NOMO-1 treated with DMSO at 0.1 percent for 48 hours (cell line): ENCODE measurements at regions not wholly inside any gene's neighbourhood (a gene's known extent, or its start where the extent isn't known, plus 50 kb on each side); places are given as distances from the start of the nearest gene placed in this dataset.

Experiments
- DNase-seq: peaks from one replicate; lab custom pipeline; 2025; ENCODE audit not compliant: unreplicated experiment; lab: John Stamatoyannopoulos, UW

- no peak for DNase-seq
These were observed 54.6 kb upstream of the DEPDC1 start for GRCh38 chr1:68551459-68551858.

GRCh38 chr1:68558321-68559026 is 61.6 kb upstream of the DEPDC1 start:
- no peak for DNase-seq

- no peak for DNase-seq
These were observed 69.0 kb upstream of the DEPDC1 start for GRCh38 chr1:68565923-68566322.

- DNase-seq = no peak
These were observed 74.0 kb upstream of the DEPDC1 start for GRCh38 chr1:68570871-68571270.

- no peak for DNase-seq
These were observed 74.8 kb upstream of the DEPDC1 start for GRCh38 chr1:68571454-68572235.

- no peak for DNase-seq
These were observed 88.5 kb upstream of the DEPDC1 start for GRCh38 chr1:68585351-68585750.

GRCh38 chr1:68586766-68587165 is 89.9 kb upstream of the DEPDC1 start:
- no peak for DNase-seq

- no peak for DNase-seq
These were observed 91.4 kb upstream of the DEPDC1 start for GRCh38 chr1:68588304-68588703.

- no peak for DNase-seq
These were observed 93.6 kb upstream of the DEPDC1 start for GRCh38 chr1:68590473-68590872.

- DNase-seq = no peak
These were observed 98.0 kb upstream of the DEPDC1 start for GRCh38 chr1:68594851-68595250.

GRCh38 chr1:68600049-68600661 is 103.3 kb upstream of the DEPDC1 start:
- no peak for DNase-seq

- no peak for DNase-seq
These were observed 111.4 kb upstream of the DEPDC1 start for GRCh38 chr1:68608289-68608688.

GRCh38 chr1:68615312-68615711 is 118.4 kb upstream of the DEPDC1 start:
- DNase-seq = no peak

GRCh38 chr1:68617942-68618341 is 121.1 kb upstream of the DEPDC1 start:
- DNase-seq = no peak

GRCh38 chr1:68620571-68620970 is 123.7 kb upstream of the DEPDC1 start:
- no peak for DNase-seq

GRCh38 chr1:68623700-68624099 is 126.8 kb upstream of the DEPDC1 start:
- DNase-seq = no peak

- DNase-seq = no peak
These were observed 127.4 kb upstream of the DEPDC1 start for GRCh38 chr1:68624233-68624632.

- no peak for DNase-seq
These were observed 128.7 kb upstream of the DEPDC1 start for GRCh38 chr1:68625624-68626023.

GRCh38 chr1:68633141-68633919 is 136.4 kb upstream of the DEPDC1 start:
- DNase-seq = no peak

GRCh38 chr1:68644504-68644903 is 147.6 kb upstream of the DEPDC1 start:
- DNase-seq = no peak

- no peak for DNase-seq
These were observed 154.2 kb upstream of the DEPDC1 start for GRCh38 chr1:68651115-68651514.
